D721Med (cell line): ENCODE measurements at regions not wholly inside any gene's neighbourhood (a gene's known extent, or its start where the extent isn't known, plus 50 kb on each side); places are given as distances from the start of the nearest gene placed in this dataset.

Experiments used
- DNase-seq: peaks from one replicate; pipeline ENCODE4 v3.0.0; 2011; ENCODE audit warnings: low spot score; ENCODE audit not compliant: insufficient read length
- FAIRE-seq: peaks from 2 replicates; lab custom pipeline; 2011; peaks lifted over from hg19 to GRCh38; lab: Jason Lieb, UNC
- TF ChIP-seq, protein P1 (sequence below): IDR thresholded peaks from 2 replicates; pipeline ENCODE4 v1.5.1; 2012; ENCODE audit warnings: mild to moderate bottlenecking, control low read depth; ENCODE audit not compliant: insufficient read depth; ENCODE audit errors: missing control alignments

DNA sequence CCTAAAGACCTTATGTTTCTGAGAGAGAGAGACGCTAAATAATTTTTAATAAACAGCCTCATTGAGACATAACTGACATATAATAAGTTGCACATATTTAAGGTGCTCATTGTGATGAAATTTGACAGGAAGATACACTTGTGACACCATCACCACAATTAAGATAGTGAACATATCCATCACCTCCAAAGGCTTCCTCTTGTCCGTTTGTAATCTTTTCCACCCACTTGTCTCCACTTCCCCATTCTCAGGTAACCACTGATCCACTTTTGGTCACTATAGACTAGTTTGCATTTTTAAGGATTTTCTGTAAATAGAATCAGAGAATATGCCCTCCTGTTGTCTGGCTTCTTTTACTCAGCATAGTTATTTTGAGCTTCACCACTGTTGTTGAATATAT is 195.1 kb upstream of the WDR11 start:
- TF ChIP-seq, protein P1, sequence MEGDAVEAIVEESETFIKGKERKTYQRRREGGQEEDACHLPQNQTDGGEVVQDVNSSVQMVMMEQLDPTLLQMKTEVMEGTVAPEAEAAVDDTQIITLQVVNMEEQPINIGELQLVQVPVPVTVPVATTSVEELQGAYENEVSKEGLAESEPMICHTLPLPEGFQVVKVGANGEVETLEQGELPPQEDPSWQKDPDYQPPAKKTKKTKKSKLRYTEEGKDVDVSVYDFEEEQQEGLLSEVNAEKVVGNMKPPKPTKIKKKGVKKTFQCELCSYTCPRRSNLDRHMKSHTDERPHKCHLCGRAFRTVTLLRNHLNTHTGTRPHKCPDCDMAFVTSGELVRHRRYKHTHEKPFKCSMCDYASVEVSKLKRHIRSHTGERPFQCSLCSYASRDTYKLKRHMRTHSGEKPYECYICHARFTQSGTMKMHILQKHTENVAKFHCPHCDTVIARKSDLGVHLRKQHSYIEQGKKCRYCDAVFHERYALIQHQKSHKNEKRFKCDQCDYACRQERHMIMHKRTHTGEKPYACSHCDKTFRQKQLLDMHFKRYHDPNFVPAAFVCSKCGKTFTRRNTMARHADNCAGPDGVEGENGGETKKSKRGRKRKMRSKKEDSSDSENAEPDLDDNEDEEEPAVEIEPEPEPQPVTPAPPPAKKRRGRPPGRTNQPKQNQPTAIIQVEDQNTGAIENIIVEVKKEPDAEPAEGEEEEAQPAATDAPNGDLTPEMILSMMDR = no peak
- no peak for FAIRE-seq
- no peak for DNase-seq

DNA sequence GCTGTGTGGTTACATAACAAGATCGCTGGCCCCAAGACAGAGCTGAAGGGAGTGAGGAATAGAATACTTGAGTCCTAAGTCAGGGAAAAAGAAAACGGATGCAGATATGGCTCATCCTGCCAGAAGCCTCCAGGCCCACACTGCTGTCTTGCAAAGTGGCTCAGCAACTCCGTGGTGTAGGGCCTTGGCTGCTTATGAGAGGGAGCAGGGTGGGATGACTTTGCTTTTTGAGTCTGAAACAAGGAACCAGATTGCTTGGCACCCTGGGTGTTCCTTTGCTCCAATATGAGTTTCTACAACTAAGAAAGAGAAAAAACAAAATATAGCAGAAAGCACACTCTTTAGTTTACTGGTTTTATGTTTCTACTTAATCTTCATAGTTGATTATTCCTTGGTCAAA is 193.8 kb upstream of the WDR11 start:
- DNase-seq (no peak), FAIRE-seq (no peak)
- TF ChIP-seq, protein P1 = no peak

DNA sequence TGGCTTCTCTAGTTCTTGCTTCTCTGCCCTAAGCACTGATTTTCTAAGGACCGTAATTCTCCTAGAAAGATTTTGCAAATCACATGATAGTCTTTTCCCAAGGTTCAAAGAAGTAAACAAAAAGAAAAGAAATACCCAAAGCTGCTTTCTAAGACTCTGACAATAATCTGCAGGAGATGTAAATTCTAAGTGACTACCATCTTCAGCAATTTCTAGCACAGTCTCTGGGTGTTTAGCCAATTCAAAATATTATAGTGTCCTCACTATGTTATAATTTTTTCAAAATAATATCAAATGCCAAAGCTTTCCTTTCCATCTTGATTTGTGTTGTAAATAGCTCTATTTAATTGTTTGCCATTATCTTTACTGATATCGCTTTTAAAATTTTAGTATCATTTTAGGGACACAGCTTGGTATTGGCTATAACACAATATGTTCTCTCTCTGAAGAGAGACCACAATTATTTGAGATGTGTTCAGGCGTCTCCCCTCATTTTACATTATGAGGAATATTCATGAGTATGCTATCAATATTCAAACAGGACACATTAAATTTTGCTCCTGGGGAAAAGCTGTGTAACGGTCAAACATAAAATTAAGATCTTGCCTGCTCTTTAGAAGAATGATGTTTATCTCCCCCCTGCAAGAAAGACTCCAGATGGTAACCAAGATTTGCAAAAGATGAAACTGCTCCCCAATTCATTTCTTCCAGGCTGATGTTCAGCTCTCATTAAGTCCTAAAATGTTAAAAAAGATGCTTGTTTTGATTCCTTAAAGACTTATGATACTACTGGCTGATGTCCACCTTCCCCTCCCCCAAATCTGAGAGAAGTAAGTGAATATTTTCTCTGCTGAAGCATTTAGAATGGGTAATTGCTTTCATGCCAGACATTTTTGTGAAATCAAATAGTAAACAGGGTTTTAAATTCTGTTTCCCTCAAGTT is 191.9 kb upstream of the WDR11 start:
- DNase-seq = no peak
- no peak for FAIRE-seq
- TF ChIP-seq, protein P1 = no peak

DNA sequence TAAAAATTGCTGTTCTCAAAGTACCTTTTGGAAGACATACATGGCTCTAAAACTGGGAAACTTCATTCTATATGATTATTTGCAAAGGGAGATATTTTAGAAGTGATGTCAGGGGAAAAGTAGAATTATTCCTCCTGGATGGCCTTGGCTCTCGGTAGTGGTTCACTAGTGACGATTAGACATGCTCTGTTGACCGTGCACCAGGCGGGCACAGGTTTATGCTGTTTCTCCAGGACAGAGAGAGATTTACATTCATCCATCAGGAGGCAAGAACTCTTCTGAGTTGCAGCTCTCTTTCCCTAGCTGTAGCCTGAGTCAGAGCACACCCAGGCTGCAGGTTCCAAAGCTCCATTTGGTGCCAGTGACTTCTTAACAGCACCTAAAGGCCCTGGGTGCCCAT is 184.9 kb upstream of the WDR11 start:
- no peak for DNase-seq
- TF ChIP-seq, protein P1 = no peak
- no peak for FAIRE-seq

DNA sequence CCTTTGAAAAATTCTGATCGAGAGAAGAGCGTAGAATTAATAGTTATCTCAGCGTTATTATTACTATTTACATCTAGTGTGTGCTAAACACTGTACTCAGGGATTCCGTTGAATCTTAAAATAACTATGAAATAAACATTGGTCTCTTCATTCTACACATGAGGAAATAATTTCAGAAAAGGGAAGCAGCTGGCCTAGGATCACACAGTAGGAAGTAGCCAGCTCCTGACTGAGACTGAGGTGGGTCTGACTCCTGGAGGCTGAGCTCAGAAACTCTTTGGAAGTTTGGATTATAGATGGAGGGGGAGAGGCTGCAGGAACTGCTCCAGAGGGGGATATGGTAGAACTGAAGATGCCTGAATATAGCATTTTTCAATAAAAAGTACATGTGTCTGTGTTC is 183.9 kb upstream of the WDR11 start:
- FAIRE-seq (no peak), DNase-seq (no peak)
- TF ChIP-seq, protein P1 = no peak

DNA sequence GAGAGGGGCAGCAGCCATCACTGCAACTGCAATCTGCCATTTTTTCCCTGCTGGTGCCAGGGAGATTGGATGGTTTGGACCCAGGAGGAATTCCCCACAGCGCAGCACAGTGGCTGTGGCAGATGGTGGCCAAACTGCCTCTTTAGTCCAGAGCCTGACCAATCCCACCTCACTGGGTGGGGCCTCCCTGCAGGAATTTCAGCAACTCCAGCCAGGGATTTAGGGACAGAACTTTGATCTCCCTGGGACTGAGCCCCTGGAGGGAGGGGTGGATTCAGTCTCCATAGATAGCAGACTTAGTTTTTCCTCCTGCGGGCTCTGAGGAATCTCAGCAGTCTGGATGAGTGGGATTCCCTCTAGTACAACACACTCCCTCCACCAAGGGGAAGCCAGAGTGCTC is 179.7 kb upstream of the WDR11 start:
- FAIRE-seq (no peak), DNase-seq (no peak)
- TF ChIP-seq, protein P1 = no peak

DNA sequence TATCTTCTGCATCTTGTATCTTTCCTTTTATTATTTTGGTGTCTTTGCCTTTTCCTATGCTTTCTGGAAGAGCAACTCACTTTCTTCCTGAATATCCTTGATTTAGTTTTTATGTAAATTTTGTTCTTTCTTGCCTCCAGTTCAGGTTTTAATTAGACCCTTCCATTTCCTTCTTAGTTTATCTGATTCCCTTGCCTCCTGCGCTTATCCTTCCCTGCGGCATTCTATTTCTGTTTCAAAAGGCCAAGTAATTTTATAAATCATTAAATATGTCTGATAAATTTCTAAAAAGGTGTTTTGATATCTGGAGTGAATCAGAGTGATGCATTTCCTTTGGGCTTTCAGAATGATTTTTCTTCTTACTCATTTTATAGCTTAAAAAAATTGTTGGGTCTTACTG is 167.7 kb upstream of the WDR11 start:
- DNase-seq (no peak), FAIRE-seq (no peak)
- TF ChIP-seq, protein P1 = no peak
